ENCODE measurements at regions not wholly inside any gene's neighbourhood (a gene's known extent, or its start where the extent isn't known, plus 50 kb on each side); places are given as distances from the start of the nearest gene placed in this dataset.

DNA sequence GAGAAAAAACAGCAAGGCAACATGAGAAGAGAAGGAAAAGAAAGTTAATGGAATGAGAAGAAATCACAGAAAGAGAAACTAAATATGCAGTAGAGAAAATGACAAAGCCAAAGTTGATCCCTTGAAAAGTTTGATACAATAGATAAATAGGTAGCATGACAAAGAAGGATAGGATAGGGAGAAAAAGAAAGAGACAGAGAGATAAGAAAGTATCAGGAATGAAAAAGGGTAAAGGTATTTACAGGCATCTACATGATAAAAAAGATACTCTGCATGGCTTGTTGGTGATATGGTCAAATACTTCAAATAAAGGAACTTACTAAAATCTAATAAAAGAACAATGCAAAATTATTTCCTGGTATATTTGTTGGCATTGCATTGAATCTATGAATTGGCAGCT is 185.5 kb upstream of the TECRL start:
- no peaks in the 10 kb centered on the region for H3K27me3 Mint-ChIP-seq
- no peaks in the 10 kb centered on the region for H3K36me3 Mint-ChIP-seq (ENCODE audit: low read depth)
- no peak overlapping the region for H3K27ac Mint-ChIP-seq
- CTCF ChIA-PET = no interaction called here
- no peak overlapping the region for H3K4me3 Mint-ChIP-seq
- peaks cover 2% of the 10 kb centered on the region for H3K9me3 Mint-ChIP-seq
- no peaks in the 10 kb centered on the region for H3K4me1 Mint-ChIP-seq
- no peak for DNase-seq
- POLR2A ChIA-PET = no interaction called here

DNA sequence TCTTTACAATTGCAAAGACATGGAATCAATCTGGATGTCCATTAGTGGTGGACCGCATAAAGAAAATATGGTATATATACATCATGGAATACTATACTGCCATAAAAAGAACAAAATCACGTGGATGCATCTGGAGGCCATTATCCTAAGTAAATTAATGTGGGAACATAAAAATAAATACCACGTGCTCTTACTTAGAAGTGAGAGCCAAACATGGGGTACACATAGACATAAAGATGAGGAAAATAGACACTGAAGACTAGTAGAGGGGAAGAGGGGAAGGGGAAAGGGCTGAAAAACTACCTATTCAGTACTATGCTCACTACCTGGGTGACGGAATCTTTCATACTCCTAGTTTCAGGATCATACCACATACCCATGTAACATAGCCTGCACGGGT is 179.3 kb upstream of the TECRL start:
- Mint-ChIP-seq H3K4me1 (no peaks in the 10 kb centered on the region), H3K36me3 (ENCODE audit: low read depth) (no peaks in the 10 kb centered on the region), H3K4me3 (no peak overlapping the region), H3K27me3 (no peaks in the 10 kb centered on the region), H3K9me3 (peaks cover 2% of the 10 kb centered on the region), H3K27ac (no peak overlapping the region)
- POLR2A ChIA-PET = no interaction called here
- CTCF ChIA-PET = no interaction called here
- DNase-seq = no peak

DNA sequence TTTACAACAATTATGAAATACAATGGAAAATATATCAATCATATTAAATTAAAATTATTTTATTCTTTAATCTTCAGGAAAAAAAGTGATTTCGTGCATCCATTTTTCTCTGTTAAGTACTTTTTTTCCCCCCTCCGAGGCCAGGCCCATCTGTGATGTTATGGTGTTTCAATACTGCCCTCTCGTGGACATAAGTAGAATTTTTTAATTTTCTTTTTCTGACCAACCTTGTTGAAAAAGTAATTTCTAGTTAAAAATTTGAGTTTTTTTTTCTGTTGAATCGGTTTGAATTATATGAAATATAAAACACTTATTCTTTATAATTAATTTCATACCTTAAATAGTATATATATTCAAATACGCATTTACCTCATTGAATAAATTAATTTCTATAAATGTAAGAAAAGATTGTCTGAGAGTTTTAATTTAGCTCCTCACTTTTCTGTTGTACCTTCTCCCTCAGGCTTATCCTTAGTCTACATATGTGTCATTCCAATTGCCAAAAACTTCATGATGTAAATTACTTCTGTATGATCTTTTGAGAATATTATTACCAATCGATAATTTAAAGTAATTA is 175.8 kb upstream of the TECRL start:
- Mint-ChIP-seq H3K27me3 (no peaks in the 10 kb centered on the region), H3K4me3 (no peak overlapping the region), H3K36me3 (ENCODE audit: low read depth) (no peaks in the 10 kb centered on the region), H3K9me3 (no peaks in the 10 kb centered on the region), H3K4me1 (no peaks in the 10 kb centered on the region), H3K27ac (no peak overlapping the region)
- ChIA-PET CTCF (no interaction called here), POLR2A (no interaction called here)
- DNase-seq = peak; percentile 15

DNA sequence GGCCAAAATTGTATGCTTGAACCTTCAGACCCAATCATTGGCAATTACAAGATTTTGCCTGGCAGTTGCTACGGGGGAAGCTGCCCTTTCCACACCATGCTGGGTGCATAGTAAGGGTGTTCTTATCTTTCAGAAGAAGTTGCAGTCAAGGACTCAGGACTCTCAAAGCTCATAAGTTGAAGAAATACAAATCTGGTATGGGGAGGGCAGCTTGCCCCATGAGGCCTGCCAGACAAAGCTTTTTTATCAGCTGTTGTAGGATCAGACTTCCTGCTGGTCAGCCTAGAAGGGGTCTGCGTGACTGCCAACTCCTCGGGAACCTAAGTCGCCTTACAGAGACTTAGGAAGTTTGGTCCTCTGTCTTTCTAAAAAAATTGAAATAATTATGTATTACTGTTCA is 174.9 kb upstream of the TECRL start:
- DNase-seq = no peak
- H3K27ac Mint-ChIP-seq = no peak overlapping the region
- H3K27me3 Mint-ChIP-seq = no peaks in the 10 kb centered on the region
- H3K4me3 Mint-ChIP-seq = no peak overlapping the region
- H3K9me3 Mint-ChIP-seq = no peaks in the 10 kb centered on the region
- ChIA-PET CTCF (no interaction called here), POLR2A (no interaction called here)
- no peaks in the 10 kb centered on the region for H3K4me1 Mint-ChIP-seq
- H3K36me3 Mint-ChIP-seq (ENCODE audit: low read depth) = no peaks in the 10 kb centered on the region

DNA sequence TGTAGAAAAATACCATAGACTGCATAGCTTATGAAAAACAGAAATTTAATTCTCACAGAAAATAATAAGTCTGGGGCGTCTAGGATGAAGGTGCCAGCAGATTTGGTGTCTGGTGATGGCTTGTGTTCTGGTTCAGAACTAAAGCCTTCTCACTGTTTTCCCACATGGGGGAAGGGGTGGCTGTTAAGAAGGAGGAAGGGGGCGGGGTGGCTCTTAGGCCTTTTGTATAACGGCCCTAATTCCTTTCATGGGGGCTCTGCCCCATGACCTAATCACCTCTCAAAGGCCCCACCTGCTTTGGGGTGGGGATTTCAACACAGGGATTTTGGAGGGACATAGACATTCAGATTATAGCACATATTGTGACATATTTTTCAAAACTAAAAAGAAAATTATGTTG is 173.2 kb upstream of the TECRL start:
- Mint-ChIP-seq H3K27ac (no peak overlapping the region), H3K36me3 (ENCODE audit: low read depth) (no peaks in the 10 kb centered on the region), H3K27me3 (no peaks in the 10 kb centered on the region), H3K9me3 (no peaks in the 10 kb centered on the region), H3K4me3 (no peak overlapping the region), H3K4me1 (no peaks in the 10 kb centered on the region)
- CTCF ChIA-PET = no interaction called here
- no peak for DNase-seq
- POLR2A ChIA-PET = no interaction called here

DNA sequence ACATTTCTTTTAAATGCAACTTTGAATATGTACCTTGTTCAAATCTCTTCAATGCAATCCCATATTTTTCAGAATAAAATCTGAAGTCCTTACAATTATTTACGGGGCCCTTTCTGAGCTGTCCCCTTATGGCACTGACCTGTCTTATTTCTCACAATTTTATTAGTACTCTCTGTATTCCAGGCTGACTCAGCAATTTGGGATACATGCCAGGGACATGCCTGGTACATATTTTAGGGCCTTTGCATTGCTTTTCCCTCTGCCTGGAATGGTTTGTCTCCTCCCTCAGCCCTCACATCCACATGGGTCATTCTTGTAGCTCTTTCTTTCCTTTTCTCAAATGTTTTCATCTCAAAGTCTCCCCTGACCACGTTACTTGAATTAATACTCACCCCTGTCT is 172.2 kb upstream of the TECRL start:
- POLR2A ChIA-PET = no interaction called here
- no peak overlapping the region for H3K27ac Mint-ChIP-seq
- DNase-seq = no peak
- no peaks in the 10 kb centered on the region for H3K9me3 Mint-ChIP-seq
- H3K36me3 Mint-ChIP-seq (ENCODE audit: low read depth) = no peaks in the 10 kb centered on the region
- no peak overlapping the region for H3K4me3 Mint-ChIP-seq
- no peaks in the 10 kb centered on the region for H3K4me1 Mint-ChIP-seq
- CTCF ChIA-PET = no interaction called here
- H3K27me3 Mint-ChIP-seq = no peaks in the 10 kb centered on the region

DNA sequence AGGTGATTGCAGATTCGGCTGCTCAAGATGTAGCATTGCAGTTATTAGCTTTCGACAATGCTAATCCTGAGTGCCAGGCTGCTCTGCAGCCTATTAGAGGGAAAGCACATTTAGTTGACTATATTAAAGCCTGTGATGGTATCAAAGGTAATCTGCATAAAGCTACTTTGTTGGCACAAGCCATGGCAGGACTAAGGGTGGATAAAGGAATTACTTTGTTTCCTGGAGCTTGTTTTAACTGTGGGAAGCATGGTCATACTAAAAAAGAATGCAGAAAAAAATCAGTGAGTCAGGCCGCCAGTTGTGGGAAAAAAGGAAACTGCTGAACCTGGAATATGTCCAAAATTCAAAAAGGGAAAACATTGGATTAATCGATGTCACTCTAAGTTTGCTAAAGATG is 154.9 kb upstream of the TECRL start:
- no peaks in the 10 kb centered on the region for H3K27me3 Mint-ChIP-seq
- H3K4me1 Mint-ChIP-seq = no peaks in the 10 kb centered on the region
- no peak overlapping the region for H3K27ac Mint-ChIP-seq
- CTCF ChIA-PET = no interaction called here
- no peak for DNase-seq
- no peaks in the 10 kb centered on the region for H3K9me3 Mint-ChIP-seq
- H3K4me3 Mint-ChIP-seq = no peak overlapping the region
- POLR2A ChIA-PET = no interaction called here
- no peaks in the 10 kb centered on the region for H3K36me3 Mint-ChIP-seq (ENCODE audit: low read depth)

DNA sequence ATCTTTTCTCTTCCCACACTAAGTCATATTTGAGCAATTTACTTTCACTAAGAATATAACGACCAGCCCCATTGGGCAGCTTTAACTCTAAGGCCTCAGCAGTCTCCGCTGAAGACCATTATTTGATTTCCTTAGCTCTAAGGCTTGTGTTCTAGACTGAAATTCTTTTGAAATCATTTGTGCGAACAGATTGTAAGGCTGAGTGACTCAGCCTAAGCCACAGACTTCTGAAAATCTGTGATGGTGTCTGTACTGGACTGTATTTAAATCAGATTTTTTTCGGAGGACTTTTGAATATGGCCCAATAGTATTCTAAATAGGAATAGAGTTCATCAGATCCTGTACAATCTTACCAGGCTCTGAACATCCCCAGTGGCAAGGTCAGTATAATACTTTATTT is 150.3 kb upstream of the TECRL start:
- H3K9me3 Mint-ChIP-seq = no peaks in the 10 kb centered on the region
- H3K36me3 Mint-ChIP-seq (ENCODE audit: low read depth) = no peaks in the 10 kb centered on the region
- CTCF ChIA-PET = no interaction called here
- POLR2A ChIA-PET = no interaction called here
- no peak for DNase-seq
- H3K4me3 Mint-ChIP-seq = no peak overlapping the region
- no peaks in the 10 kb centered on the region for H3K27me3 Mint-ChIP-seq
- no peaks in the 10 kb centered on the region for H3K4me1 Mint-ChIP-seq
- no peak overlapping the region for H3K27ac Mint-ChIP-seq

DNA sequence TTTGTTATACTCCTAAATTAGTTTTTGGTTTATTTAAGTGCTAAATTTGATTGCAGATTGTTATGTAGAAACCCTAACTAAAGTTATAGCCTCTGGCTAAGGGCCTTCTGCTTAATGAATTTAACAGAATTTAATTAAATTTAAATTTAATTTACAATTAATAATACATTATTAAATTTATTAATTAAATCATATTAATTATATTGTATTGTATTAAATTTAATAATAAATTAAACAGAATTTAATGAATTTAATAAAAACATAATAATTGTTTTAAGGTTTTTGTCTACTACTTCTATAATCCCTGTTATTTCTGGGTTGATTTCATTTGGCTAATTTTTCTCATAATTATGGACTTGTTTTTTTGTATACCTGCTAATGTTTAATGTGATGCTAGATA is 141.9 kb upstream of the TECRL start:
- ChIA-PET POLR2A (no interaction called here), CTCF (no interaction called here)
- H3K4me3 Mint-ChIP-seq = no peak overlapping the region

DNA sequence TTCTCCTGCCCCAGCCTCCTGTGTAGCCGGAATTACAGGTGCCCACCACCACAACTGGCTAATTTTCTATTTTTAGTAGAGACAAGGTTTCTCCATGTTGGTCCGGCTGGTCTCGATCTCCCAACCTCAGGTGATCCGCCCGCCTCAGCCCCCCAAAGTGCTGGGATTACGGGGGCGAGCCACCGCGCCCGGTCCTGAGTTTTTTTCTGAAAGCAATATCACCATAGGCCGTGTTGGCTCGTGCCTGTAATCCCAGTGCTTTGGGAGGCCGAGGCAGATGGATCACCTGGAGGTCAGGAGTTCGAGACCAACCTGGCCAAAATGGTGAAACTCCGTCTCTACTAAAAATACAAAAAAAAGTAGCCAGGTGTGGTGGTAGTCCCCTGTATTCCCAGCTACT is 136.3 kb upstream of the TECRL start:
- POLR2A ChIA-PET = no interaction called here

More for the DNA sequence above, 141.9 kb upstream of the TECRL start:
- Mint-ChIP-seq H3K9me3 (no peaks in the 10 kb centered on the region), H3K4me1 (no peaks in the 10 kb centered on the region), H3K36me3 (ENCODE audit: low read depth) (no peaks in the 10 kb centered on the region), H3K27ac (no peak overlapping the region), H3K27me3 (no peaks in the 10 kb centered on the region)
- no peak for DNase-seq

DNA sequence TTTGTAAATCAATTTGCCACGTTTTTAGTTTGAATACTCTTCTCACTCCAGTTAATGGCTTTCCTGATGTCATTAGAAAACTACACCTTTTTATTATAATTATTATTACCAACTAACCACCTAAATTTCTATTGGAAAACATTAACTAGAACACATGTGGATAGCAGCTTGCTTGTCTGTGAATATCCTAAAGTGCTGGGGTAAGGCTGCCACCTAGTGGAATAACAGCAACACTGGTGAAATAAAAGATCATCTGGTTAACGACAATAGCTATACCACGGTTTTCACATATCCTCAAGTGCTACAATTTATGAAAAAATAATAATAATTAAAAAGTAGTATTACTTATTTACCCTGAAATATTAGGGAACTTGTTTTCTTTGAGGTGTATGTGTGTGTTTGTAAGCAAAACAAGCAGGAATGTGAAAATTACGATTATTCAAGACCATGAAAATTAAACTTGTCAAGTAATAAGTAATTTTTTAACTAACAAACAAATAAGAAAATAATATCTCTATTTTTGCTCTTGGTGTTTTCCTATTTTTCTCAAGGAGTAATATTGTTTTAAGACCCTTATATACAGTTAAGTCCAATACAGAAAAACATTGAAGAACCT is 130.1 kb upstream of the TECRL start:
- peak; percentile 57 for DNase-seq
- H3K27me3 Mint-ChIP-seq = no peaks in the 10 kb centered on the region
- H3K27ac Mint-ChIP-seq = no peak overlapping the region
- POLR2A ChIA-PET = no interaction called here
- no peaks in the 10 kb centered on the region for H3K9me3 Mint-ChIP-seq
- H3K4me3 Mint-ChIP-seq = no peak overlapping the region
- H3K4me1 Mint-ChIP-seq = no peaks in the 10 kb centered on the region
- CTCF ChIA-PET = no interaction called here
- no peaks in the 10 kb centered on the region for H3K36me3 Mint-ChIP-seq (ENCODE audit: low read depth)

More for the DNA sequence above, 136.3 kb upstream of the TECRL start:
- no peak overlapping the region for H3K27ac Mint-ChIP-seq
- no peaks in the 10 kb centered on the region for H3K27me3 Mint-ChIP-seq
- no peaks in the 10 kb centered on the region for H3K36me3 Mint-ChIP-seq (ENCODE audit: low read depth)
- H3K9me3 Mint-ChIP-seq = no peaks in the 10 kb centered on the region
- H3K4me1 Mint-ChIP-seq = no peaks in the 10 kb centered on the region
- DNase-seq = no peak
- CTCF ChIA-PET = no interaction called here
- H3K4me3 Mint-ChIP-seq = no peak overlapping the region

DNA sequence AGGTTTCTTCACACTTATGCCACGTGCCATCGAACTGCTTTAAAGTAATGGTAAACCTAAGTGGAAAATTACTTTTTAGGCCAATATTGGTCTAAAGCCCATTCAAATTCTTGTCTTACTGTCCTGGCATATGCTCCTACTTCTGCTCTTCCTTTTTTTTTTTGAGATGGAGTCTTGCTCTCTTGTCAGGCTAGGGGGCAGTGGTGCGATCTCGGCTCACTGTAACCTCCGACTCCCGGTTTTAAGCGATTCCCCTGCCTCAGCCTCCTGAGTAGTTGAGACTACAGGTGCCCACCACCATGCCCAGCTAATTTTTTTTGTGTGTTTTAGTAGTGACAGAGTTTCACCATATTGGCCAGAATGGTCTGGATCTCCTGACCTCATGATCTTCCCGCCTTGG is 129.0 kb upstream of the TECRL start:
- ChIA-PET CTCF (interaction anchor here (0.6 kb wide), 1 partner anchor 378 kb away, joined by 3 read pairs; no protein-coding TSS in a partner anchor), POLR2A (no interaction called here)
- Mint-ChIP-seq H3K36me3 (ENCODE audit: low read depth) (no peaks in the 10 kb centered on the region), H3K4me3 (no peak overlapping the region), H3K27me3 (no peaks in the 10 kb centered on the region), H3K27ac (no peak overlapping the region), H3K4me1 (no peaks in the 10 kb centered on the region), H3K9me3 (no peaks in the 10 kb centered on the region)
- no peak for DNase-seq

DNA sequence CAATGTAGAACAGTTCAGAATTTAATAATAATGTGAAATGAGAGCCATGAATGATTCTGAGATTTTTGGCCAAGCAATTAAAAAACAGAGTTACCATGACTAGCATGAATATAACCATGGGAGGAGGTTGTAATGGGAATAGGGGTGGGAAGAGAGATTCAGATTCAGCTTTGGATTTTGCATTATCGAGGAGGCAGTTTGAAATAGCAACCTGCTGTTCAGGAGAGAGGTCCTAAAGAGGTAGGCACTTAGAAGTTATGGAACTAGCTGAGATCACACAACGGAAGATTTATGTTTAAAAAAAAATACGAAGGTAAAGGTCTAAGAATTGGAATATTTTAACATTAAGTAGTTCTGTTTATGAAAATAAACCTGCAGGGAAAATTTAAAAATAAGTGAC is 124.4 kb upstream of the TECRL start:
- Mint-ChIP-seq H3K4me1 (no peaks in the 10 kb centered on the region), H3K4me3 (no peak overlapping the region), H3K36me3 (ENCODE audit: low read depth) (no peaks in the 10 kb centered on the region), H3K9me3 (no peaks in the 10 kb centered on the region), H3K27me3 (no peaks in the 10 kb centered on the region), H3K27ac (no peak overlapping the region)
- POLR2A ChIA-PET = no interaction called here
- CTCF ChIA-PET = no interaction called here
- no peak for DNase-seq

DNA sequence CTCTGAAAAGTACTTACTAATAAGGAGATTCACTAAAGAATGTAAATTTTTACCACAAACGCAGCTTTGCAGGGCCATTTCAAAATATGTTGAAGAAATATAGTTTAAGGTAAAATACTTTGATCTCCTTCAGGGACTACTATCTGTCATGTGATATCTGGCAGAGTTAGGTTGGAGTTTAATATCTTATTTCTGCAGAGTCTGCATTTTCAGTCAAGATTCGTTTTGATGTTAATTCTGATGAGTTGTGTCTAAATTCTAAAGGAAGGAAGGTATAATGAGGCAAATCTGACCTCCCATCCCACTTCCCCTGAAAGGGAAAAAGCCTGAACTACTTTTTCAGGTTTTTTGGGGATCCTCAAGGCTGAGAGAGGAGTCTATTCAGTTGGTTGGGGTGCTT is 123.9 kb upstream of the TECRL start:
- no peaks in the 10 kb centered on the region for H3K4me1 Mint-ChIP-seq
- no peak overlapping the region for H3K4me3 Mint-ChIP-seq
- H3K27me3 Mint-ChIP-seq = no peaks in the 10 kb centered on the region
- no peaks in the 10 kb centered on the region for H3K9me3 Mint-ChIP-seq
- H3K36me3 Mint-ChIP-seq (ENCODE audit: low read depth) = no peaks in the 10 kb centered on the region
- DNase-seq = no peak
- POLR2A ChIA-PET = no interaction called here
- no peak overlapping the region for H3K27ac Mint-ChIP-seq
- CTCF ChIA-PET = no interaction called here

Measured in activated CD4-positive, alpha-beta T cell treated with anti-CD3 and anti-CD28 coated beads, Interleukin-2, amount 10 ng/mL, durations not matched to agents 7 days and 5 days (primary cell).